ENCODE measurements at regions not wholly inside any gene's neighbourhood (a gene's known extent, or its start where the extent isn't known, plus 50 kb on each side); places are given as distances from the start of the nearest gene placed in this dataset.

DNA sequence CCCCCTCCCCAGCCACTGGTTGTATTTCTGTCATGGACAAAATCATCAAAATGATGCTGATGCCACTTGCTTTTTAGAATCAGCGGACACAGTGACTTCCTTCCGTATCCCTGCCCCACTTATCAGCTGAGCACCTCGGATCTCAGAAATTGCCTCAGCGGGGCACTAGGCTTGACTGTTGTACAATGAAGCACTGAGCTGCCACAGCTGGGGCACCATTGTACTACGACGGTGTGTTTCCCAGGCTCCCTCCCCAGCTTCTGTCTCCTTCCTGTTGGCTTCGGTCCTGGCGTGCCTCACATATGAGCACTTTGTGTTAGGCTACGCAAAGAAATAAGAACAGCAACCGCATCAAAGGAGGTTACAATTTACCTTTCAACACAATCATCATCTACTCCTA is 82.4 kb downstream of the F11 start (continued):
- TF ChIP-seq, protein P1, sequence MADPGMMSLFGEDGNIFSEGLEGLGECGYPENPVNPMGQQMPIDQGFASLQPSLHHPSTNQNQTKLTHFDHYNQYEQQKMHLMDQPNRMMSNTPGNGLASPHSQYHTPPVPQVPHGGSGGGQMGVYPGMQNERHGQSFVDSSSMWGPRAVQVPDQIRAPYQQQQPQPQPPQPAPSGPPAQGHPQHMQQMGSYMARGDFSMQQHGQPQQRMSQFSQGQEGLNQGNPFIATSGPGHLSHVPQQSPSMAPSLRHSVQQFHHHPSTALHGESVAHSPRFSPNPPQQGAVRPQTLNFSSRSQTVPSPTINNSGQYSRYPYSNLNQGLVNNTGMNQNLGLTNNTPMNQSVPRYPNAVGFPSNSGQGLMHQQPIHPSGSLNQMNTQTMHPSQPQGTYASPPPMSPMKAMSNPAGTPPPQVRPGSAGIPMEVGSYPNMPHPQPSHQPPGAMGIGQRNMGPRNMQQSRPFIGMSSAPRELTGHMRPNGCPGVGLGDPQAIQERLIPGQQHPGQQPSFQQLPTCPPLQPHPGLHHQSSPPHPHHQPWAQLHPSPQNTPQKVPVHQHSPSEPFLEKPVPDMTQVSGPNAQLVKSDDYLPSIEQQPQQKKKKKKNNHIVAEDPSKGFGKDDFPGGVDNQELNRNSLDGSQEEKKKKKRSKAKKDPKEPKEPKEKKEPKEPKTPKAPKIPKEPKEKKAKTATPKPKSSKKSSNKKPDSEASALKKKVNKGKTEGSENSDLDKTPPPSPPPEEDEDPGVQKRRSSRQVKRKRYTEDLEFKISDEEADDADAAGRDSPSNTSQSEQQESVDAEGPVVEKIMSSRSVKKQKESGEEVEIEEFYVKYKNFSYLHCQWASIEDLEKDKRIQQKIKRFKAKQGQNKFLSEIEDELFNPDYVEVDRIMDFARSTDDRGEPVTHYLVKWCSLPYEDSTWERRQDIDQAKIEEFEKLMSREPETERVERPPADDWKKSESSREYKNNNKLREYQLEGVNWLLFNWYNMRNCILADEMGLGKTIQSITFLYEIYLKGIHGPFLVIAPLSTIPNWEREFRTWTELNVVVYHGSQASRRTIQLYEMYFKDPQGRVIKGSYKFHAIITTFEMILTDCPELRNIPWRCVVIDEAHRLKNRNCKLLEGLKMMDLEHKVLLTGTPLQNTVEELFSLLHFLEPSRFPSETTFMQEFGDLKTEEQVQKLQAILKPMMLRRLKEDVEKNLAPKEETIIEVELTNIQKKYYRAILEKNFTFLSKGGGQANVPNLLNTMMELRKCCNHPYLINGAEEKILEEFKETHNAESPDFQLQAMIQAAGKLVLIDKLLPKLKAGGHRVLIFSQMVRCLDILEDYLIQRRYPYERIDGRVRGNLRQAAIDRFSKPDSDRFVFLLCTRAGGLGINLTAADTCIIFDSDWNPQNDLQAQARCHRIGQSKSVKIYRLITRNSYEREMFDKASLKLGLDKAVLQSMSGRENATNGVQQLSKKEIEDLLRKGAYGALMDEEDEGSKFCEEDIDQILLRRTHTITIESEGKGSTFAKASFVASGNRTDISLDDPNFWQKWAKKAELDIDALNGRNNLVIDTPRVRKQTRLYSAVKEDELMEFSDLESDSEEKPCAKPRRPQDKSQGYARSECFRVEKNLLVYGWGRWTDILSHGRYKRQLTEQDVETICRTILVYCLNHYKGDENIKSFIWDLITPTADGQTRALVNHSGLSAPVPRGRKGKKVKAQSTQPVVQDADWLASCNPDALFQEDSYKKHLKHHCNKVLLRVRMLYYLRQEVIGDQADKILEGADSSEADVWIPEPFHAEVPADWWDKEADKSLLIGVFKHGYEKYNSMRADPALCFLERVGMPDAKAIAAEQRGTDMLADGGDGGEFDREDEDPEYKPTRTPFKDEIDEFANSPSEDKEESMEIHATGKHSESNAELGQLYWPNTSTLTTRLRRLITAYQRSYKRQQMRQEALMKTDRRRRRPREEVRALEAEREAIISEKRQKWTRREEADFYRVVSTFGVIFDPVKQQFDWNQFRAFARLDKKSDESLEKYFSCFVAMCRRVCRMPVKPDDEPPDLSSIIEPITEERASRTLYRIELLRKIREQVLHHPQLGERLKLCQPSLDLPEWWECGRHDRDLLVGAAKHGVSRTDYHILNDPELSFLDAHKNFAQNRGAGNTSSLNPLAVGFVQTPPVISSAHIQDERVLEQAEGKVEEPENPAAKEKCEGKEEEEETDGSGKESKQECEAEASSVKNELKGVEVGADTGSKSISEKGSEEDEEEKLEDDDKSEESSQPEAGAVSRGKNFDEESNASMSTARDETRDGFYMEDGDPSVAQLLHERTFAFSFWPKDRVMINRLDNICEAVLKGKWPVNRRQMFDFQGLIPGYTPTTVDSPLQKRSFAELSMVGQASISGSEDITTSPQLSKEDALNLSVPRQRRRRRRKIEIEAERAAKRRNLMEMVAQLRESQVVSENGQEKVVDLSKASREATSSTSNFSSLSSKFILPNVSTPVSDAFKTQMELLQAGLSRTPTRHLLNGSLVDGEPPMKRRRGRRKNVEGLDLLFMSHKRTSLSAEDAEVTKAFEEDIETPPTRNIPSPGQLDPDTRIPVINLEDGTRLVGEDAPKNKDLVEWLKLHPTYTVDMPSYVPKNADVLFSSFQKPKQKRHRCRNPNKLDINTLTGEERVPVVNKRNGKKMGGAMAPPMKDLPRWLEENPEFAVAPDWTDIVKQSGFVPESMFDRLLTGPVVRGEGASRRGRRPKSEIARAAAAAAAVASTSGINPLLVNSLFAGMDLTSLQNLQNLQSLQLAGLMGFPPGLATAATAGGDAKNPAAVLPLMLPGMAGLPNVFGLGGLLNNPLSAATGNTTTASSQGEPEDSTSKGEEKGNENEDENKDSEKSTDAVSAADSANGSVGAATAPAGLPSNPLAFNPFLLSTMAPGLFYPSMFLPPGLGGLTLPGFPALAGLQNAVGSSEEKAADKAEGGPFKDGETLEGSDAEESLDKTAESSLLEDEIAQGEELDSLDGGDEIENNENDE (IDR thresholded peaks at IDR 0.05; ENCODE audit: insufficient replicate concordance, low read length), result no peak
- TF ChIP-seq SAP30 (IDR thresholded peaks at IDR 0.05; ENCODE audit: insufficient read depth, insufficient replicate concordance, low read length) (no peak), SP1 (IDR thresholded peaks at IDR 0.05; ENCODE audit: low read depth, low read length) (no peak), CEBPB (IDR thresholded peaks at IDR 0.05; ENCODE audit: low read depth, low read length) (no peak), CTBP2 (IDR thresholded peaks at IDR 0.05; ENCODE audit: borderline replicate concordance, insufficient read depth, insufficient read length, low read length) (no peak), CBX8 (IDR thresholded peaks at IDR 0.05; ENCODE audit: borderline replicate concordance, low read depth, low read length) (no peak)
- TF ChIP-seq, protein P2, sequence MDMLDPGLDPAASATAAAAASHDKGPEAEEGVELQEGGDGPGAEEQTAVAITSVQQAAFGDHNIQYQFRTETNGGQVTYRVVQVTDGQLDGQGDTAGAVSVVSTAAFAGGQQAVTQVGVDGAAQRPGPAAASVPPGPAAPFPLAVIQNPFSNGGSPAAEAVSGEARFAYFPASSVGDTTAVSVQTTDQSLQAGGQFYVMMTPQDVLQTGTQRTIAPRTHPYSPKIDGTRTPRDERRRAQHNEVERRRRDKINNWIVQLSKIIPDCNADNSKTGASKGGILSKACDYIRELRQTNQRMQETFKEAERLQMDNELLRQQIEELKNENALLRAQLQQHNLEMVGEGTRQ (IDR thresholded peaks at IDR 0.05; ENCODE audit: low read length), result no peak
